ENCODE measurements at regions not wholly inside any gene's neighbourhood (a gene's known extent, or its start where the extent isn't known, plus 50 kb on each side); places are given as distances from the start of the nearest gene placed in this dataset.

DNA sequence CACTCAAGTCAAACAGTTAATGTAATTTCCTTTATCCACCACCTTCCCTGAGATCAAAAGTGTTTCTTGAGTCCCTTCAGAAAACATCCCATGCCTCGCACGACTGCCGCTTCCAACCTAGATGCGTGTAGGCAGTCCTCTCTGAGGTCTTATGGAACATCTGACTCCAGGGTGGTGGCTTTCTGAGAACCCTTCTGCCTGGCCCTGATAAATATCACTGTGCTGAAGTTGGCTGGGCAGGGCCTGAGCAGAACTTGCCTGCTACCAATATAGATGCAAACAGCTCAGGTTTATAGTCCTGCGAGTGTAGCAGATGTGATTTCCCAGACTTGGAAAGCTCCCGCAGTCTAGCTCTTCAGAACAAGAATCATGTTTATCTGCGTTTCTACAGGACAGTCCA is 61.1 kb upstream of the GPR12 start:
- TF ChIP-seq, protein P1, sequence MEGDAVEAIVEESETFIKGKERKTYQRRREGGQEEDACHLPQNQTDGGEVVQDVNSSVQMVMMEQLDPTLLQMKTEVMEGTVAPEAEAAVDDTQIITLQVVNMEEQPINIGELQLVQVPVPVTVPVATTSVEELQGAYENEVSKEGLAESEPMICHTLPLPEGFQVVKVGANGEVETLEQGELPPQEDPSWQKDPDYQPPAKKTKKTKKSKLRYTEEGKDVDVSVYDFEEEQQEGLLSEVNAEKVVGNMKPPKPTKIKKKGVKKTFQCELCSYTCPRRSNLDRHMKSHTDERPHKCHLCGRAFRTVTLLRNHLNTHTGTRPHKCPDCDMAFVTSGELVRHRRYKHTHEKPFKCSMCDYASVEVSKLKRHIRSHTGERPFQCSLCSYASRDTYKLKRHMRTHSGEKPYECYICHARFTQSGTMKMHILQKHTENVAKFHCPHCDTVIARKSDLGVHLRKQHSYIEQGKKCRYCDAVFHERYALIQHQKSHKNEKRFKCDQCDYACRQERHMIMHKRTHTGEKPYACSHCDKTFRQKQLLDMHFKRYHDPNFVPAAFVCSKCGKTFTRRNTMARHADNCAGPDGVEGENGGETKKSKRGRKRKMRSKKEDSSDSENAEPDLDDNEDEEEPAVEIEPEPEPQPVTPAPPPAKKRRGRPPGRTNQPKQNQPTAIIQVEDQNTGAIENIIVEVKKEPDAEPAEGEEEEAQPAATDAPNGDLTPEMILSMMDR (IDR thresholded peaks at IDR 0.05; ENCODE audit: insufficient read depth, low read length, missing control alignments), result no peak
- POLR2A ChIA-PET, result no interaction called here
- CTCF ChIA-PET, result interaction anchor here (1.4 kb wide), 1 partner anchor 9 kb away, joined by 3 read pairs; no protein-coding TSS in a partner anchor
- H3K4me3 ChIP-seq (ENCODE audit: low read depth, low read length), result no peak overlapping the region
- DNase-seq (ENCODE audit: low read depth, low spot score), result no peak

DNA sequence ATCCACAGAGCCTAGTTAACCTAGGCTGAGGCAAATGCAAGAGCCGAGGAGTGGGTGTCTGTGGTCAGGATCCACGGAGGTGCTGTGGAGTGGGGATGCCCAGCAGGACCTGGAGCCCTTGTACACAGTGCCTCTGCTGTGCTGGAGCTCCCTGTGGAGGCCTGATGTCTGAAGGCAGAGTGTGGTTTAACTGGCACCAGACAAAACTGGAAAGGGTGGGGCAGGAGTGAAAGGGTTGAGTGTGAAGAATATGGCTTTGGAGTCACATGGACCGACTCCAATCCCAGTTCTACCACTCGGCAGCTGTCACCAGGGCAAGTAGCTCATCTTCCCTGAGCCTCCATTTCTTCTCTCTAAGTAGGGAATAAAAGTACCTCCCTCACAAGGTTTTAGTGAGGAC is 60.3 kb upstream of the GPR12 start:
- ChIA-PET CTCF (no interaction called here), POLR2A (no interaction called here)
- TF ChIP-seq, protein P1 (IDR thresholded peaks at IDR 0.05; ENCODE audit: insufficient read depth, low read length, missing control alignments), result no peak
- no peak for DNase-seq (ENCODE audit: low read depth, low spot score)
- H3K4me3 ChIP-seq (ENCODE audit: low read depth, low read length), result no peak overlapping the region

DNA sequence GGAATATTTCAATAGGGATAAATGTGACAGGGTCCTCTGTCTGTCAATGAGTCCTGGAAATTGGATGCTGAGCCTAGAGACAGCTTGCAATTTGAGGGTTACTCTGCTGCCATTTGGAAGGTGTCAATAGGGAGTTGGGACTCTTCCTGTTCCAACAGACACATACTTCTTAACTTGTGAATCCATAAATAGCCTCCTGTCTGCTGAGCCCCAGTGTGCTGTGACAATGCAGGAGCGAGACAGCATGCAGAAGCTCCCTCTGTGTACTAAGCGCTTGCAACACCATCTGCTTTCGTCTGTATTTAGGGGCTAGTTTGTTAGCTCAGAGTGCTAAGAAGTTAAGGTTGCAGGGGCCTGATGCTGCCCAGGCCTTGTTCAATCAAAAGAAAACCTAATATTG is 58.5 kb upstream of the GPR12 start:
- DNase-seq (ENCODE audit: low read depth, low spot score), result no peak
- TF ChIP-seq, protein P1 (IDR thresholded peaks at IDR 0.05; ENCODE audit: insufficient read depth, low read length, missing control alignments), result no peak
- no peak overlapping the region for H3K4me3 ChIP-seq (ENCODE audit: low read depth, low read length)
- CTCF ChIA-PET, result no interaction called here
- POLR2A ChIA-PET, result no interaction called here

DNA sequence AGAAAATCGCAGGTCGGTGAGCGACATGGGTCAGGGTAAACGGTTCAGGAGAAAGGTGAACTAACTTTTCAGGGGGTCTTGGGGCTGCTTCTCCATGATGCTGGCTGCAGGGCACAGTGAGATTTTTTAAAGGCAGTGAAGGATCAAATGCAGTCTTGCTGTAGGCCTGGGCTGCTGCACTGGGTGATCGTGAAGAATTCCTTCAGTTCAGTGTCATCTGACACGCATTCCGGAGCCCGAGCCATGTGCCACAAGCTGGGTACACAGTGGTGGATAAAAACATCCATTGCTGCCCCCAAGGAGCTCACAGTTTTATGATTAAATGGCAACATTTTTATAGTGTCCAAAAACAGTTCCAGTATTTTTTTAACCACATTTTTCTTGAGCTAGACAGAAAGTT is 56.3 kb upstream of the GPR12 start:
- CTCF ChIA-PET, result no interaction called here
- H3K4me3 ChIP-seq (ENCODE audit: low read depth, low read length), result no peak overlapping the region
- POLR2A ChIA-PET, result no interaction called here
- DNase-seq (ENCODE audit: low read depth, low spot score), result no peak
- TF ChIP-seq, protein P1 (IDR thresholded peaks at IDR 0.05; ENCODE audit: insufficient read depth, low read length, missing control alignments), result no peak

DNA sequence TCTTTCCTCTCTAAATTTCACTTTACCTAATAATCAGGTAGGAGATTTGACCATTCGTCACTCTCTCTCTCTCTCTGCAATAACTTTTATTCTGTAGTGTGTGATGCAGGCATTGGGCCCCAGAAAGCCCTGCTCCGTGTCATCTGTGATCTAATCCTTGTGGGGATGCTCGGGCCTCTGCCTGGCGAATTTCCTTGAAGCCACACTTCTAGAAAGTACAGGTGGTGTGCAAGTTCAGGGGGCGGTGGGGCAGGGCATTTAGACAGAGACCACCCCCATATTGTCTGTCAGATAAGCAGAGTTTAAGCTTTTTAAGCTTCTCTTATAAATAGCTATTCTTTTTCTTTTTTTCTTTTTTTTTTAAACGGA is 53.4 kb upstream of the GPR12 start:
- H3K4me3 ChIP-seq (ENCODE audit: low read depth, low read length), result no peak overlapping the region
- CTCF ChIA-PET, result no interaction called here
- POLR2A ChIA-PET, result no interaction called here
- TF ChIP-seq, protein P1 (IDR thresholded peaks at IDR 0.05; ENCODE audit: insufficient read depth, low read length, missing control alignments), result no peak
- DNase-seq (ENCODE audit: low read depth, low spot score), result no peak

DNA sequence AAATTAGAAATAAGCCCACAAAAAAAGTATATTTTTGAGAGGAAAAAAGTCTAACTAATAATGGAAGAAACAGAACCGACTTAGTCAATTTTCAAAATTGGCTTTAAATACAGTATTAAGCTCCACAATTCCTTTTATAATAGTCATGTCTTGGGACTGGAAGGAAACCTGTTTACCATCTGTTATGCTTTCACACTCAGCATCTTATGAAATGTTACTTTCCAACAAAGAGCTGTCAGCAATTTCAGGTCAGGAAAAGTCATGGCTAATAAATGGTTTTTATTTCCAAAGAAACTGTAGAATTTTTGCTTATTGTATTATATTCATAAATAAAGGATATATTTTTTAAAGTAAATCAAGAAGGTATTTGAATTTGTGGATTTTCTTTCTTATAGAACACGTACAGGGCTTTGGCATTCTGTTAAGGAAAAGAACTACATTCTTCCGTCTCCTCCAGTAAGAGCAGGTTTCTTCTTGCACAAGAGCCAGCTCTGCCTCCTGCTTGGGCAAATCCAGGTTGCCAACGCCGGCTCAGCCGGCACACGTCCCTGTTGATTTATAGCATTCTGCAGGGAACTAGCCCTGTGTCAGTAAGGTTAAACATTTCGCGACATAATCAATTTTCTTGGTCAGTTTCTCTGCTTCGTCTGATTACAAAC is 52.9 kb upstream of the GPR12 start:
- DNase-seq (ENCODE audit: low read depth, low spot score), result no peak
- CTCF ChIA-PET, result interaction anchor here (1.2 kb wide), 1 partner anchor 9 kb away, joined by 3 read pairs; no protein-coding TSS in a partner anchor
- POLR2A ChIA-PET, result no interaction called here
- H3K4me3 ChIP-seq (ENCODE audit: low read depth, low read length), result no peak overlapping the region
- TF ChIP-seq, protein P1 (IDR thresholded peaks at IDR 0.05; ENCODE audit: insufficient read depth, low read length, missing control alignments), result no peak
